Fibroblast of lung (primary cell): ENCODE measurements at regions not wholly inside any gene's neighbourhood (a gene's known extent, or its start where the extent isn't known, plus 50 kb on each side); places are given as distances from the start of the nearest gene placed in this dataset.

Experiments used
- DNase-seq, 2 donors: peaks; one replicate each; pipeline versions ENCODE4 v3.0.0 to v3.0.0-alpha.2; 2010; ENCODE audit warnings: low read depth in 2 of 2
- H2AFZ ChIP-seq: 2 replicates; pipeline ENCODE4 v1.5.1; 2012; ENCODE audit warnings: low read length, control low read depth, inconsistent platforms
- H3K27ac ChIP-seq: 2 replicates; pipeline ENCODE4 v1.5.1; 2011; ENCODE audit warnings: low read length, control low read depth; ENCODE audit not compliant: insufficient read depth
- H3K27me3 ChIP-seq: 2 replicates; pipeline ENCODE4 v1.5.1; 2011; ENCODE audit warnings: mild to moderate bottlenecking, low read length; ENCODE audit not compliant: control insufficient read depth, insufficient read depth
- H3K36me3 ChIP-seq: 2 replicates; pipeline ENCODE4 v1.5.1; 2011; ENCODE audit warnings: low read length; ENCODE audit not compliant: control insufficient read depth, insufficient read depth
- H3K4me1 ChIP-seq: 2 replicates; pipeline ENCODE4 v1.5.1; 2011; ENCODE audit warnings: low read length; ENCODE audit not compliant: control insufficient read depth, insufficient read depth; ENCODE audit errors: extremely low read depth
- H3K4me2 ChIP-seq: 2 replicates; pipeline ENCODE4 v1.5.1; 2011; ENCODE audit warnings: low read length, control low read depth; ENCODE audit not compliant: insufficient read depth; ENCODE audit errors: extremely low read depth
- H3K4me3 ChIP-seq, 4 experiments: fragments of 200-600 bp in 1 of 4; sonication (generic) in 1 of 4; replicated peaks in 1 of 4; 2 replicates each; pipeline ENCODE4 v1.5.1; 2011 to 2016; ENCODE audit warnings: low read length in 4 of 4, low read depth in 3 of 4, mild to moderate bottlenecking in 3 of 4, control low read depth in 2 of 4, inconsistent platforms in 1 of 4, mixed read lengths in 1 of 4; ENCODE audit not compliant: insufficient read depth in 1 of 4; ENCODE audit errors: control extremely low read depth in 1 of 4
- H3K79me2 ChIP-seq: 2 replicates; pipeline ENCODE4 v1.5.1; 2012; ENCODE audit warnings: mild to moderate bottlenecking, low read length, inconsistent platforms; ENCODE audit not compliant: control insufficient read depth, insufficient read depth
- H3K9ac ChIP-seq: 2 replicates; pipeline ENCODE4 v1.5.1; 2011; ENCODE audit warnings: mild to moderate bottlenecking, low read length, control low read depth; ENCODE audit not compliant: insufficient read depth
- H3K9me3 ChIP-seq: 2 replicates; pipeline ENCODE4 v1.5.1; 2012; ENCODE audit warnings: low read depth, low read length; ENCODE audit not compliant: control insufficient read depth, insufficient read depth
- H4K20me1 ChIP-seq: 2 replicates; pipeline ENCODE4 v1.5.1; 2011; ENCODE audit warnings: low read length; ENCODE audit not compliant: control insufficient read depth, insufficient read depth; ENCODE audit errors: extremely low read depth
- EZH2 ChIP-seq: IDR thresholded peaks from 2 replicates; pipeline ENCODE4 v1.5.1; 2012; ENCODE audit warnings: low read length, control low read depth, mild to moderate bottlenecking; ENCODE audit errors: missing control alignments
- TF ChIP-seq, protein P1 (sequence below), 2 donors: IDR thresholded peaks in 1 of 2; conservative IDR thresholded peaks in 1 of 2; 1 replicate in 1 of 2; 2 replicates in 1 of 2; pipeline ENCODE4 v1.5.1; 2011 to 2012; ENCODE audit warnings: low read length in 2 of 2, control low read depth in 1 of 2, inconsistent platforms in 1 of 2, low read depth in 1 of 2, mild to moderate bottlenecking in 1 of 2

- Histone ChIP-seq H2AFZ (no peak overlapping the region), H3K9me3 (no peaks in the 10 kb centered on the region), H3K79me2 (no peaks in the 10 kb centered on the region), H3K4me2 (no peak overlapping the region), H4K20me1 (no peaks in the 10 kb centered on the region), H3K27ac (no peak overlapping the region), H3K9ac (no peak overlapping the region), H3K4me3 (no peak overlapping the region), H3K4me1 (no peaks in the 10 kb centered on the region), H3K36me3 (no peaks in the 10 kb centered on the region), H3K27me3 (no peaks in the 10 kb centered on the region)
- TF ChIP-seq, protein P1, sequence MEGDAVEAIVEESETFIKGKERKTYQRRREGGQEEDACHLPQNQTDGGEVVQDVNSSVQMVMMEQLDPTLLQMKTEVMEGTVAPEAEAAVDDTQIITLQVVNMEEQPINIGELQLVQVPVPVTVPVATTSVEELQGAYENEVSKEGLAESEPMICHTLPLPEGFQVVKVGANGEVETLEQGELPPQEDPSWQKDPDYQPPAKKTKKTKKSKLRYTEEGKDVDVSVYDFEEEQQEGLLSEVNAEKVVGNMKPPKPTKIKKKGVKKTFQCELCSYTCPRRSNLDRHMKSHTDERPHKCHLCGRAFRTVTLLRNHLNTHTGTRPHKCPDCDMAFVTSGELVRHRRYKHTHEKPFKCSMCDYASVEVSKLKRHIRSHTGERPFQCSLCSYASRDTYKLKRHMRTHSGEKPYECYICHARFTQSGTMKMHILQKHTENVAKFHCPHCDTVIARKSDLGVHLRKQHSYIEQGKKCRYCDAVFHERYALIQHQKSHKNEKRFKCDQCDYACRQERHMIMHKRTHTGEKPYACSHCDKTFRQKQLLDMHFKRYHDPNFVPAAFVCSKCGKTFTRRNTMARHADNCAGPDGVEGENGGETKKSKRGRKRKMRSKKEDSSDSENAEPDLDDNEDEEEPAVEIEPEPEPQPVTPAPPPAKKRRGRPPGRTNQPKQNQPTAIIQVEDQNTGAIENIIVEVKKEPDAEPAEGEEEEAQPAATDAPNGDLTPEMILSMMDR (conservative IDR thresholded peaks at IDR 0.05 in 1 of 2, IDR thresholded peaks at IDR 0.05 in 1 of 2; ENCODE audit: low read depth in 1 of 2, low read length in 2 of 2), result no peak
- TF ChIP-seq EZH2, result no peak
- no peak for DNase-seq
These were observed 542.7 kb upstream of the SLITRK5 start for GRCh38 chr13:87128491-87128890.

- Histone ChIP-seq H4K20me1 (no peaks in the 10 kb centered on the region), H3K9ac (no peak overlapping the region), H3K4me3 (no peak overlapping the region), H3K4me1 (no peaks in the 10 kb centered on the region), H3K27ac (no peak overlapping the region), H3K9me3 (no peaks in the 10 kb centered on the region), H3K36me3 (no peaks in the 10 kb centered on the region), H2AFZ (no peak overlapping the region), H3K79me2 (no peaks in the 10 kb centered on the region), H3K4me2 (no peak overlapping the region), H3K27me3 (no peaks in the 10 kb centered on the region)
- TF ChIP-seq EZH2, result no peak
- TF ChIP-seq, protein P1 (conservative IDR thresholded peaks at IDR 0.05 in 1 of 2, IDR thresholded peaks at IDR 0.05 in 1 of 2; ENCODE audit: low read depth in 1 of 2, low read length in 2 of 2), result no peak
- peak; percentile 49 to 64 for DNase-seq
These were observed 541.4 kb upstream of the SLITRK5 start for GRCh38 chr13:87129602-87130300.

DNA sequence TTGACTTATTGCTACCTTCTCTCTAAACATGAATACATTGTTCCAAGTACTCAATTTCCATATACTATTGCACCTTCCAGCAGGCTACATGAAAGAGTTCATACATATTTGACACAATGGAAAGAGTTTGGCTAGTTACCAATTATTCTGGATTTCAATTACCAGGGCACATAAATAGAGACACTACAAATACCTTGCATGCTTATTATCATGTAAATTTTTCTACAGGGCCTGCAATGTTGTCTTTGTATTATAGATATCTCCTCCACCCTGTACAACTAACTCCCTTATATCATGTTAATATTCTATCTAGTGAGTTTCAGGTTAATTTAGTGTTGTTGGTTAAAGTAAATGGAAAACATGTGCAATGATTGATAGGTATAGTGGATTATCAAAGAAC lies 540.7 kb upstream of the SLITRK5 start:
- no peak overlapping the region for H2AFZ ChIP-seq
- no peak overlapping the region for H3K27ac ChIP-seq
- no peaks in the 10 kb centered on the region for H3K36me3 ChIP-seq
- H3K4me3 ChIP-seq, result no peak overlapping the region
- no peak overlapping the region for H3K4me2 ChIP-seq
- H3K9me3 ChIP-seq, result no peaks in the 10 kb centered on the region
- TF ChIP-seq EZH2, result no peak
- TF ChIP-seq, protein P1 (conservative IDR thresholded peaks at IDR 0.05 in 1 of 2, IDR thresholded peaks at IDR 0.05 in 1 of 2; ENCODE audit: low read depth in 1 of 2, low read length in 2 of 2), result no peak
- H4K20me1 ChIP-seq, result no peaks in the 10 kb centered on the region
- no peak for DNase-seq
- no peaks in the 10 kb centered on the region for H3K4me1 ChIP-seq
- H3K79me2 ChIP-seq, result no peaks in the 10 kb centered on the region
- no peak overlapping the region for H3K9ac ChIP-seq
- H3K27me3 ChIP-seq, result no peaks in the 10 kb centered on the region
